GM12864 (cell line): ENCODE measurements at regions not wholly inside any gene's neighbourhood (a gene's known extent, or its start where the extent isn't known, plus 50 kb on each side); places are given as distances from the start of the nearest gene placed in this dataset.

ENCODE experiments used
- DNase-seq: peaks from one replicate; pipeline ENCODE4 v3.0.0-alpha.2; 2011; ENCODE audit warnings: low read depth
- H3K4me3 ChIP-seq: 2 replicates; pipeline ENCODE4 v1.5.1; 2011; ENCODE audit warnings: mild to moderate bottlenecking, low read depth, low read length, control low read depth
- CTCF ChIP-seq: IDR thresholded peaks from 2 replicates; pipeline ENCODE4 v1.5.1; 2011; ENCODE audit warnings: low read depth, mild to moderate bottlenecking, moderate library complexity, low read length, control low read depth, inconsistent platforms; ENCODE audit errors: missing control alignments

DNA sequence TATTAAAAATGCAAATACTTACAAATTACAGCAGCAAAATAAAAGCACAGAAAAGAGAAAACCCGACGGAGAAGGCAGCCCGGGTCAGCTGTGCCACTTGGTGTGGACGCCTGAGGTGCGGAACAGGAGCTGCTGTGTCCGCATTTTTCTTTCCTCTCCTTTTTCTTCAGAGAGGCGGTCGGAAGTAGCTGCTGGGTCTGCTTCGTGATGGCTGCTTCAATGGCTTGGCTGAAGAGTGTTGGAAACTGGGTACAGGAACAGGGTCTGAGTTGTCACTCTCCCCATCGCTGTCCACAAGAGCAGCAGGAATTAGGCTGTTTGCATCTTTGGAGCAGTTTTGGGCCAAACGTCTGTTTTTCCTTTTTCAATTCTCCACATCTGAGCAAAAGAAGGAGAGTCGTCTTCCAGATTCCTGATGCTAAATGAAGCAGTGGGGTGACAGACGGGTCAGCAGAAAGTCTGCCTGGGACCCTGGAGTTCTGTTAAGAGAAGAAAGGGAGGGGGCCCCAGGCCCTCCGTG is 53.5 kb upstream of the ARL8B start:
- no peak for TF ChIP-seq CTCF
- DNase-seq = no peak

GRCh38 chr3:5069627-5070026 is 52.5 kb upstream of the ARL8B start:
- H3K4me3 ChIP-seq = no peak overlapping the region
- no peak for DNase-seq

More for the DNA sequence above, 53.5 kb upstream of the ARL8B start:
- no peak overlapping the region for H3K4me3 ChIP-seq

GRCh38 chr3:5071061-5071460 is 51.0 kb upstream of the ARL8B start:
- TF ChIP-seq CTCF = no peak
- H3K4me3 ChIP-seq = no peak overlapping the region
- DNase-seq = no peak

More at GRCh38 chr3:5069627-5070026, 52.5 kb upstream of the ARL8B start:
- no peak for TF ChIP-seq CTCF

GRCh38 chr3:5072100-5072816 is 49.8 kb upstream of the ARL8B start:
- DNase-seq = no peak
- no peak for TF ChIP-seq CTCF
- H3K4me3 ChIP-seq = no peak overlapping the region
